HG02678 (cell line): ENCODE measurements at regions not wholly inside any gene's neighbourhood (a gene's known extent, or its start where the extent isn't known, plus 50 kb on each side); places are given as distances from the start of the nearest gene placed in this dataset.

Source experiments
- ATAC-seq: cut with Tn5 transposase; IDR thresholded peaks from one replicate; pipeline ENCODE4 v1.9.1; 2021; ENCODE audit warnings: mild to moderate bottlenecking, moderate library complexity; ENCODE audit not compliant: unreplicated experiment

DNA sequence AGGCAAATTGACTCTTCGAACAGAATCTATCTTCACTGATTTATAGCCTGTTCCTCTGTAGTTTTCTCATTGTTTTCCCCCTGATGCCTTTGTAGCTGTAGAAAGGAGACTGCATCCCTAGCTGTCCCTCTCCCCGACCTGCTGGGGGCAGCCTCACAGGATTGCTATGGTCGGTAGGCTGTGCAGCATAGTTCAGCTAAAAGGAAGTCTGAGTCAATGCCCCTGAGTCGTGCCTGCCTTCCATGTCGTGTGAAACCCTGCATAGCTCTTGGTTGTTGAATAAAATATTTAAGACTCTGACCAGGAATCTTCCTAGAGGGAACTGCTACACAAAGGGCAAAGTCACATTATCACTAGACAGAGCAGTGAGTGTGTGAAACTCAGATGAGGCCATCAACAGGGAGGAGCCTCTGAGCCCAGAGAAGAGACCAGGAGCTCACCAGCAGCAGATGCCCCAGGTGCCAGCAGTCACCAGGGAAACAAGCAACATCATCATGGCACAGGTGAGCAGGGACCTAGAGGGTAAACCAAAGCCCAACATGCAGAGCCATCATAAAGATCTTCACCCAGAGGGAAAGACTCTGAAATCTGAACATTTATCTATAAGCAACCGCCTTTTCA is 108.4 kb upstream of the NBEA start:
- ATAC-seq = no peak

DNA sequence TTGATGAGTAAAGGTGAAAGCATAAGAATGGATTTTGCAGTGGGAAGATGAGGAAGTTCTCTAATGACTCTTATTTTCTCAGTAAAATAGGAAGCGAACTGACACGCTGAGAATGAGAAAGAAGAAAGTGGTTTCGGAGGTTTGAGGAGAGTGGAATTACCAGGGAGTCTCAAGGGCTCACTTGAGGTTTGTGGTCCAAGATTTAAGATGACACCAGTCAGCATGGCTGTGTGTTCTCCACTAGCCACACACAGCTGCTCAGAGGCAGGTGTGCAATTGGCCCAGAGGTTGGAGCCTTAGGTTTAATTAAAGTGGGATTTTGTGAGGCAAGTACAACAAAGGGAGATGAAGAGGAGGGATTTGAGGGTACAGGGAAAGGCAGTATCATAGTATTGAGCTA is 99.6 kb upstream of the NBEA start:
- peak; percentile 66 for ATAC-seq

DNA sequence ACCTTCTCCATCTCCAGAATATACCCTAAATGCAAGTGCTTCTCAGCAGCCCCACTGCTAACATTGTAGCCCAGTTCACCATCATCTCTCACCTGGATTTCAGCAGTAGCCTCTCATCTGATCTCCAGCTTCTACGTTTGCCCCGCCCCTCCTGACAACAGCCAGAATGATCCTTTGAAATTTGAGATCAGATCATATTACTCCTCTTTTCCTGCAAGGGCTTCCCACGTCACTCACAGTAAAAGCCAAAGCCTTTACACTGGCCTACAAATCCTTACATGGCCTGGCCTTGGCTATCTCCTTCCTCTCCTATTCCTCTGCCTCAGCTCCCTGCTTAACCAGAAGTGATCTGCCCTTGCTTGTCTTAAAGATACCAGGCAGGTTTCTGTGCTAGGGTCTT is 94.3 kb upstream of the NBEA start:
- ATAC-seq = no peak

DNA sequence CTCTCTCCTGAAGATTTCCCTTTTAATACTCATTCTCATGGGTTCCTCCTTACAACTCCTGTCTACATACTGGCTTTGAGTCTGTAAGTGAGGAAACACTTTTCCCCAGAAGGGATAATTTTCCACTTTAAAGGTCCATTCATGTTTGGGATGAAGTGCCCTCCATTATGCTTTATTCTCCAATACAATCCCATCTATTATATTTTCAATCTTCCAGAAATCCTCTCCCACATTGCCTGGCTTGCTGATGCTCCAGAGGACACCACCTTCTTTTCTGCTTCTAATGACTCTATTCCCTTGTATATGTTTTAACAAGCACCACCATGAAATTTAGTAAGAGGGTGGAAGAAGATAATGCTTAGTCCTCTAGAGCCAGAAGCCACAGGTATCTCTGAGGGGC is 92.7 kb upstream of the NBEA start:
- no peak for ATAC-seq

DNA sequence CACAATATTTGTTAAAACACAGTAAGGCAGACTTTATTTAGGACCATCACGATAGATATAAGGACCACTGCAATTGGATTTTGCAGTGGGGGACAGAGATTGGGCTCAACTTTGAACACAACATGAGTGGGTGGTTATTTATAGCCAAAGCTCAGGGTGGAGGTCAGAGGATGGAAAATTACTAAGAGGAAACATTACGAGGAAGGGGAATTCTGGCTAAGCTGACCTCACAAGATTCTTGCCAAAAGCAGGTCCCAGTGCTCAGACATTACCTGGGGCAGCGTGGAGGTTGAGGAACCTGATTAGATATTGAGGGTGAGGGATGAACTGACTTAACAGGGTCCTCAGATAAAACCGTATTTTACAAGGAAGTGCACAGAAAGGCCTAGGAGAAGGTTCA is 88.9 kb upstream of the NBEA start:
- no peak for ATAC-seq

DNA sequence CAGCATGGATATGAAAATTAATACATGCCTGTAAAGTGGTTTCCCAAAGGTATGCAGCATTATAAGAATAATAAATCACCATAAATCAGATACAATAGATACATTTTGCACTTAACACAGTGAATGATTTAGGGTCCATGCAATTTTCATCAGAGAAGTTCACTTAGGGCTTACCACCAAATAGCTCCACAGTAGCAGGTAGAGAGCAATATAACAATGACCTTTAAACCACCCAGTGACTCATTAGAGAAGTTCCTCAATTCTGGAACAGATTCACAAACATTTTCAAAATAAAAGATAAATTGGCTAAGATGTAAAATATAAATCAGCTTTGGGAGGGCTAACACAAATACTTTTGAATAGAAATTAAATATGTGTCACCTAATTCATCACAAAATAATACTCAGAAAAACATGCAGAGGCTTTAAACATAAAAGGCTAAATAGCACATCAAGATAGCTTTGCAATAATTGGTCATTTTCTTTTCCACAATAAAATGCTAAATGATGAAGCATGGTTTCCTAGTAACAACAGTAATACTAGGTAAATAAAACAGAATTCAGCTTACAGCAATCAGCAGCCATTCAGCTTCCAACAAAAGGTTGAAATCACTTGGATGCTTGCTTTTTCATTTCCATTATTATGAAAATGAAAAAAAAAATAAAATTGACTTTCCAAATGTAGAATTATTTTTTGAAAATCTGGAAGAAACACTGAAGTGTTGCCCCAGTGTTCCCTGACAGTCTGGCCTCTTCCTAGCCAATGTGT is 84.3 kb upstream of the NBEA start:
- no peak for ATAC-seq

DNA sequence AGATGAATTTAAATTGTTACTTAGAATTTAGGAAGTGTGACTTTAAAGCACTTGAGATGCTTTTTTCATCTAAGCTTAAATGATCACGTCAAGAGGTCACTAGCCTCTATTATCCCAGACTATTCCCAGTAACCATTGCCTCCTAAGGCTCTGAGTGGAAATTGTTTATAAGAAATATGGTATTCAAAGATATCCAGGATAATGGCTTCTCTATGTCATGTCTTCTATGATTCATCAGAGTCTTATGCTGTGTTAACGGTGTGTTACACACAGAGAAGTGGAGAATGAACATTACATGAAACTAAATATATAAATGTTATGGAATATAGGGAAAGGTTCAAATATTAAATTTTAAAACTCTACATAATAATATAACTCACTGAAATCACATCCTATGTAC is 79.8 kb upstream of the NBEA start:
- no peak for ATAC-seq

DNA sequence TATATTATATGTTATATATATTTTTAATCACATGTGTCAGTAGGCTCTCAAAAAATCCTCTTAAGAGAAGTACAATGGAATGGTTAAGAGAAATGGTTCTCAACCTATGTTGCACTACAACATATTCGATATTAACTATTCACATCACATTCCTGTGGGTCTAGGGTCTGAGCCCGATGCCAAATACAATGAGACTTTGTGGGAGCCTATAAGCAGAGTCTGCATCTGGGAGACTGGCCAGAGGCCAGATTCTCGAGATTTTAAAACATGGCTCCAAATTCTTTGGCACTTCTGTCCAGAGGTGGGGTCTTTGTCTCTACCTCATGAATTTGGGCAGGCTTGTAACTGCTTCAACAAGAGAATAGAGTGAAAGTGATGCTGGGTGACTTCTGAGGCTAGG is 79.4 kb upstream of the NBEA start:
- ATAC-seq = no peak

DNA sequence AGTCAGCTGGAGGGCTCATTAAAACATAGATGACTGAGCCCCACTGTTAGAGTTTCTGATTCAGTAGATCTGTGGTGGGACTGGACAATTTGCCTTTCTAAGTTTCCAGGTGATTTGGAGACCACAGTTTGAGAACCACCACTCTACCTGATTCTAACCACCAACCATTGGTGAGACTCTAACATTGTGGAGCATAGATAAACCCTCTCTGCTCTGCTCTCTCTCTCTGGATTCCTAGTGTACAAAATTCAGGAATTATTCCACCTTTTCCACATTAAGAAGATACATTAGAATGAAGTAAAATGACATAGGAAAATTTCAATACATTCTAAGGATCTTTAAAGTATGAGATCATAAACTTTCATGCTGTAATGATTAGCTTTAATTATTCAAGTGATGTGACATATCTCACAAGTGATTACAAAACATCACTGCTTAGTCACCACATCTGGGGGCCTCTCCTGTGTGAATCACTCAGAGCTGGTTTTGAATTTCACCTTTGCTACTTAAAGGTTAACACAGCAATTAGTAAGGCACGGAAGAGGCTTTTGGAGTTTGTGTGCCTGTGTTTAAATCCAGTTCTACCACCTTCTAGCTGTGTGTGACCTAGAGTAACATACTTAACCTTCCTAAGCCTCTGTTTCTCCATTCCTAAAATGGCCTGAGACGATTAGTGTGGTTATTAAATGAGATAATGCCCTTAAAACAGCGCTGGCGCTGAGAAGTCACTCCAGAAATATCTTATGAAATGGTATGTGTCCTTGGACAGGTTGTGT is 78.5 kb upstream of the NBEA start:
- no peak for ATAC-seq

DNA sequence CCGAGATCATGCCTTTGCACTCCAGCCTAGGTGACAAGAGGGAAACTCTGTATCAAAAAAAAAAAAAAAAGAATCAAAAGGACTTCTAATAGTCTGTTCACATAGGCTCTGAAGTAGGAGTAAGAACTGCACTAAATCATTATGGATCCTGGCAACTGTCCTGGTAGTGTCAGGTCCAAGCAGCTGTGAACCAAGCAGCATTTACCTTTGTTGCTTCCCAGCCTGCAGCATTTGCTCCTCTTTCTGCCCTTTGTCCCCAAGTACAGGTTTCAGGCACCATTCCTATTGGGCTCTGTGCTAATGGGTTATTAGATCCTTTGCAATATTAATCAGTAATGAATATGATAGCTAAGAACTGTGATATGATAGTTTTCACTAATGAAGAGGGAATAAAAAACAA is 77.4 kb upstream of the NBEA start:
- no peak for ATAC-seq

DNA sequence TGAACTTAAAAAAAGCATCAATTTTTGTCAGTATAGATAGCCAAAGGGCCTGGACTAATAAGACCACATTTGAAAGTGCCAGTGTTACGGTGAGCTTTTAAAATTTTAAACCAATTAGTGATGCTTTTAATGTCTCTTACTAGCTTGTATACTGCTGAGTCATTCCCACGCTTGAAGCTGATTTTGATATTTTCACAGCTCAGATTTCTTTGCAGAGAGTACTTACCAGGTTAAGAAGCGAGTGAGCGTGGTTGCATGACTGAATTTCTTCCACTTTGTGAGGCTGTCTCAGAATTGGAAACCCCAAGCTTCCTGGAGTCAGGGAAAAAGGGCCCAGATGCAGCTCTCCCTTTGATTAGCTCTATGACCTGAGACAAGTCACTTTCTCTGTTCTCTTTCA is 74.5 kb upstream of the NBEA start:
- no peak for ATAC-seq

DNA sequence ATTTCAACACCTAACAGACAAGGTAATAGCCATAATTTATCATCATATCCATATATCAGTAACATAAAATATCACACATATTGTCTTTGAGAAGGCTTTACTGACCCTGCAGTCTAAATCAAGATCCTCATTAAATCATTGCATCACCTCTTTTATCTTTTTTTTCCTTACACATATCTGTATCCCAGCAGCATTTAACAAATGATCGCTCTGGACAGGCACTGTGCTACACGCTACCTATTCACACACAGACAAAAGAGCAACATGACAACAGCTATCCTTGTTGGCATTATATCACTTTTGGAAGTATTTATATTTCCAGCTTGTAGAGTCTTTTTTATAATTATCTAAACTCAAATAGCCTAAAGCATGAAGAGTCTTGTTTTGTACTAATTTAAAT is 73.3 kb upstream of the NBEA start:
- no peak for ATAC-seq

DNA sequence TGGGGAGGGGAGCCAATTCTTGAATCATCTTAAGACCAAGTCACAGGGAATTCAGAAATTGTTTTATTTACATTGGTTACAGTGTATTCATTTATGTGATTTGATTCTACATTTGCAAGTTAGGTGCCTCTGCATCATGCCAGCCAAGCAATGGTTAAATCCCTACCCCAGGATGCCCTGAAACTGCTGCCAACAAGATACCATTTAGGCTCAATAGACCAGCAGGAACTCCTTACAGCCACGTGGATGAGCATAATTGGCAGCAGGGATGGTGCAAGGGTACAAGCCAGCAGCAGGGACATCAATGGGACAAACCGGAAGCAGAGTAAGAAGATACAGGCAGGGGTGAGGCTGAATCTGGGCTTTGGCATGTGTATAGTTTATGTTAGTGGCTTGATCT is 72.4 kb upstream of the NBEA start:
- ATAC-seq = no peak

DNA sequence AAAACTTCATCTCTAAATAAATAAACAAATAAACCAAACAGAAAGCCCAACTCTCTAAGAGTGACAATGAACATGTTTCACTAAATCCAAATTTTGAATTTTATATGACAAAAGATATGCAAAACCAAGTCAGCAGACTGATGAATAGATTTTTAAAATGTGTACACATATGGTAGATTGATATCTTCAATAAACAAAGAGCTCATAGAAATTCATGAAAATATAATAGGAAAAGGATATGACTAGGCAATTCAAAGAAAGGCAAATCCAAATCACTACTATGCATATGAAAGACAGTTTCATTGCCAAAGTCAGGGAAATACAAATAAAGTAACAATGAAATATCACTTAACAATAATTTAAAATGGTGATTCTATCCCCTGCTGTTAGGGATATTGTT is 63.7 kb upstream of the NBEA start:
- ATAC-seq = no peak

DNA sequence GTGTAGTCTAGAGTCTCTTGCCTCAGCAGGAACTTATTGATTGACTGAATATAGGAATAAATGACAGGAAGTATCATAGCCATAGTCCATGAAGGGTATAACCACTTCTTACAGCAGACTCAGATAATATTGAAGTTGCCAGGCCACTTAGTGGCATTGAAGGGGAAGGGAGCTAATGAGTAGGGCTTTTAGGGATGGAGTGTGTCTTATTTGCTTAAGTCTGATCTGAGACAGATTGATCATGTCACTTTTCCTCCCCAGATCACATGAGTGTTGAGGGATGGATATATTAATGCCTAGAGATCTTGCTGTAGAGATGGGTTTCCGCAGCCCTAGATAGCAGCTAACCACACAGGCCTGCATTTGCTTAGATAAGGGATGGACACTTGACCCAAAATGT is 62.2 kb upstream of the NBEA start:
- ATAC-seq = no peak

DNA sequence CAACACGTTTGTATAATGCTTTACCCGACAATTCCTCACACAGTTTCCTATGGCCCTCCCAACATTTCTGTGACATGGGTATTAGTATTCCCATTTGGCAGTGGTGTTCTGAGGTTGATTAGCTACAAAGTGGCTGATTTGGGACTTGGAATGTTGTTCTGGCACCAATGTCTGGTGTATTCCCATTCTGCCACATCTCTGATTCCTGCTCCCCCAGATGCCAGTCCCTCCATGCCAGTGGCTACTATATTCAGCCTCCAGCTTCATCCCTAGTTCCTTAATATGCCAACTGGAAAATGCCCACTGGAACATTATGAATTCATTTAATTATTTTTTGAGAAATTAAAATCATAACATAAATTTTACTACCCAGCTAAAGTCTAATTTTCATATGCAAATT is 60.6 kb upstream of the NBEA start:
- no peak for ATAC-seq

DNA sequence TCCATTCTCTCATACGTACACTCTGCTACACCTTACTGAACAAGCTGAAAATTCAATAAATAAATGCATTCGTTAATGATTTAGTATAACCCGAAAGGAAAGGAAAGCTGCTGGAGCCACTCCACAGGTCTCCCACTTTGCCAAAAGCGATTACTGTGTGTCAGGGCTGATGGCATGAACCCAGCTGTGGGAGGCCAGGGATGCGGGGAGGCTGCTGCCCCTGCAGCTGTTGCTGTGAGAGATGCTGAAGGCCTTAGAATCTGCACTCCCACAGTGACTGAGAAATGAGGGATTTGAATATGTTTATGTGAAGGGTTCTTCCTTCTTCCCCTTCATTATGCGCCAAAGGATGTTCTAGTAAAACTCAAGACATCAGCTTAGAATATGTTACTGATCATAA is 58.7 kb upstream of the NBEA start:
- no peak for ATAC-seq

DNA sequence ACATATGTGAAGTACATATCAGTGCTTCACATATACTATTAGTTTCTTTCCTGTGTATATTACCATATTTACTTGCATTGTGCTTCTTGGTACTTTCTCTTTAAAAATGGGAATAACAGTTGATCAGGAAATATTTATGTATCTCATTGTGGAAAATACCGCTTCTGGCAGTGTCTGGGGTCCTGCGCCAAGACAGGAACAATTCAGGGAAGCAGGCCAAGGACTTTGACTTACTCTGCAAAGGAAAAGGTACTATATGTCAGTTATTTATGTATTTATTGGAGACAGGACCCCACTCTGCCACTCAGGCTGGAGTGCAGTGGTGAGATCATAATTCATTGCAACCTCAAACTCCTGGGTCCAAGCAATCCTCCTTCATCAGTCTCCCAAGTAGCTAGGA is 57.7 kb upstream of the NBEA start:
- no peak for ATAC-seq

DNA sequence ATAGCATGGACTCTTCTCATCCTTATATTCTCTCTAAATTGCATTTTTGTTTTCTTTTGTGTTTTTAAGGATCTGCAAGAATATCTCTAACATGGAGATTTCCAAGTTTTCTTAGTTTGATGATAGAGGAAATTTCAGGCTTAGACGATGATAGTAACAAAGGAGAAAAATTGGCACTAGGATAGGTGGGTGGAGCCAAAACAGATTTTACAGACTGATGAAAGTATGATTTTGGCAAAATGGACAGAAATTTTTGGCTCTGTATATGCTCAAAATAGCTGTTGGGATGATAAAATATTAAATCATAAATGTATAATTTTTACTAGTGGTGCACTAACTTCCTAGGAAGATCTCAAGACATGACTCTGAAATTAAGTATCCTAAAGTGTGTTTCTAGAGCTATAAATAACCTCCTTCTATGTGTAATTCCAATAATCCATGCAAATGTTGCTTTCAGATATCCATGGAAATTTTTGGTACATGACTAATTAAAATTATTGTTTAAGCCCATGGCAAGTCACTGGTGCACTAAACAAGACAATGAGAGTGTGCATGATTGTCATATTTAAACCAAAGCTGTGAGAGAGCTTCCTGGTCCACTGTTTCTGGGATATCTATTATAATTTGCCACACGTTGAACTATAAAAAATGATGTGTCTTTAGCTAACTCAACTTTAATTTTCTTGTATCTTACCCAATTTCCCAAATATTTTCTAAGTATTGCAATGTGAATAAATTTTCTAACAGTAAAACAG is 55.8 kb upstream of the NBEA start:
- no peak for ATAC-seq

DNA sequence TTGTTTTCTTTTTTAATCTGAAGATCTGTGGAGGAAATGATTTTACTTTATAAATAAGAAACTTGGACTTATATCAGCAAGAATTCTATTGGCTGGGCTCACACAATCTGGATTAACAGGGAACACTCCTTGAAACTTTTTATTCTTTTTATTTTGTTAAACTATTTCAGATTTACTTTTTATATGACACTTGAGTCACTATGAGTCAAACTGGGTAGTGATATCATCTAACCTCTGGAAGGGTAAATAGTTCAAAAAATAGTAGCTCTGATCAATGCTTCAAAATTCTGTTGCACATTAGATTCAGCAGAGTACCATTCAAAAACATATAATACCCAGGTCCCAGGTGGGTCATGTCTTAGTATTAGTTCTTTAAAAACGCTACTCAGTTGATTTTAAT is 55.1 kb upstream of the NBEA start:
- no peak for ATAC-seq
